ENCODE measurements at regions not wholly inside any gene's neighbourhood (a gene's known extent, or its start where the extent isn't known, plus 50 kb on each side); places are given as distances from the start of the nearest gene placed in this dataset.

DNA sequence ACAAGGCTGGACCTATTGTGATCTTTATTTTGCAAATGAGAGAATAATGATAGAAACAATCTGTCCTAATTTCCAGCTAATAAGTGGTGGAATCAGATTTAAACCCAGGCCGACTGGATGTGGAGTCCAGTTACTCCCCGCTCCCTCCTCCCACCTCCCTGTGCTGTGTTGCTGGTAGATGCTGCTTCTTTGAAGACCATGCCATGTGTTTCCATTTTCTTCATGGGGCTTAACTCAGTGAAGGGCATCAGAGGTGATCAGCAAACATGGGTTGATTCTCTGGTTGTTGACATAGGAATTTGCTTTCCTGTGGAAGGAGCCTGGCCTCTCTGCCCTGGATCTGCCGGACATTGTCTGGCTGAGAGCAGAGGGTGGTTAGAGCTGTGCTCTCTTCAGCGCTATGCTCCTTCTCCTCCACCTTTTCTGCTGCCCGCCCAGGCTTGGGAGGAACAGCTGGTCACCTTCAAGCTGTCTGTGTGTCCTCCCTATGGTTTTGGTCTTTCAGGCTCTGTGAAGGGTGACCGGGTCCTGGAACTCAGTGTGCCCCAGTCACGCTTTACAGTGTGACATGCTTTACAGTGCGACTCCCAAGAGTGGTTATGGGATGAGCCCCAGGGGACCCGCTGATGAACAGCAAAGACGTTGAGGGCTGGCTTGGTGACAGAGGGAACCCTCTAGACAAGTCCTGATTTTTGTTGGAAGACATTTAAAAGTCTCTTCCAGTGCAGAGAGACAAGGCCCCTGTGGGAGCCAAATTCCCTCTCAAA is 68.4 kb upstream of the RPS23 start:
- H3K4me3 ChIP-seq (ENCODE audit: low read depth, low read length), result no peak overlapping the region
- DNase-seq (ENCODE audit: low read depth, low spot score), result no peak
- POLR2A ChIA-PET, result interaction anchor here (3.0 kb wide), 1 partner anchor 10 kb away, joined by 25 read pairs; no protein-coding TSS in a partner anchor
- TF ChIP-seq, protein P1, sequence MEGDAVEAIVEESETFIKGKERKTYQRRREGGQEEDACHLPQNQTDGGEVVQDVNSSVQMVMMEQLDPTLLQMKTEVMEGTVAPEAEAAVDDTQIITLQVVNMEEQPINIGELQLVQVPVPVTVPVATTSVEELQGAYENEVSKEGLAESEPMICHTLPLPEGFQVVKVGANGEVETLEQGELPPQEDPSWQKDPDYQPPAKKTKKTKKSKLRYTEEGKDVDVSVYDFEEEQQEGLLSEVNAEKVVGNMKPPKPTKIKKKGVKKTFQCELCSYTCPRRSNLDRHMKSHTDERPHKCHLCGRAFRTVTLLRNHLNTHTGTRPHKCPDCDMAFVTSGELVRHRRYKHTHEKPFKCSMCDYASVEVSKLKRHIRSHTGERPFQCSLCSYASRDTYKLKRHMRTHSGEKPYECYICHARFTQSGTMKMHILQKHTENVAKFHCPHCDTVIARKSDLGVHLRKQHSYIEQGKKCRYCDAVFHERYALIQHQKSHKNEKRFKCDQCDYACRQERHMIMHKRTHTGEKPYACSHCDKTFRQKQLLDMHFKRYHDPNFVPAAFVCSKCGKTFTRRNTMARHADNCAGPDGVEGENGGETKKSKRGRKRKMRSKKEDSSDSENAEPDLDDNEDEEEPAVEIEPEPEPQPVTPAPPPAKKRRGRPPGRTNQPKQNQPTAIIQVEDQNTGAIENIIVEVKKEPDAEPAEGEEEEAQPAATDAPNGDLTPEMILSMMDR (IDR thresholded peaks at IDR 0.05; ENCODE audit: insufficient read depth, low read length, missing control alignments), result no peak
- CTCF ChIA-PET, result interaction anchor here (1.2 to 11.5 kb wide), 5 partner anchors 11 to 1216 kb away, joined by 3 to 143 read pairs (median 91); no protein-coding TSS in a partner anchor

DNA sequence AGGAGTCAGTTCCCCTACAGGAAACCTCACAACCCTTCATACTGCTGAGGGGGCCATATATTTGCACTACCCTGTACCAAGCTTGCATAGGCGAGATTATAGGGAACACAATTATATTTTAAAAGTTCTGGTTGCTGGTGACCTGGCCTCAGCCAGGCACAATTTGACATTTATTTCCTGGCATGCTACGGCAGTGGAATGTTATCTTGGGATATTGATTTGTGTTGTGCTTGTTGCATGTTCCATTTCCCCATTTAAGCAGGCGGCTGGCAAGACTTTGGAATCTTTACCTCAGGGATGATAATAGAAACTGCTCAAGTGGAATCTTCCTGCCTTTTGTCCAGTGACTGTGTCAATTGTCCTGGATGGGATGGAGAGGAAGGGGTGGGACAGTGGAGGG is 67.0 kb upstream of the RPS23 start:
- no peak for DNase-seq (ENCODE audit: low read depth, low spot score)
- ChIA-PET POLR2A (interaction anchor here (1.1 kb wide), 1 partner anchor 10 kb away, joined by 3 read pairs; no protein-coding TSS in a partner anchor), CTCF (interaction anchor here (0.7 to 11.5 kb wide), 4 partner anchors 8 to 34 kb away, joined by 3 to 143 read pairs (median 76); no protein-coding TSS in a partner anchor)
- TF ChIP-seq, protein P1 (IDR thresholded peaks at IDR 0.05; ENCODE audit: insufficient read depth, low read length, missing control alignments), result no peak
- H3K4me3 ChIP-seq (ENCODE audit: low read depth, low read length), result no peak overlapping the region

DNA sequence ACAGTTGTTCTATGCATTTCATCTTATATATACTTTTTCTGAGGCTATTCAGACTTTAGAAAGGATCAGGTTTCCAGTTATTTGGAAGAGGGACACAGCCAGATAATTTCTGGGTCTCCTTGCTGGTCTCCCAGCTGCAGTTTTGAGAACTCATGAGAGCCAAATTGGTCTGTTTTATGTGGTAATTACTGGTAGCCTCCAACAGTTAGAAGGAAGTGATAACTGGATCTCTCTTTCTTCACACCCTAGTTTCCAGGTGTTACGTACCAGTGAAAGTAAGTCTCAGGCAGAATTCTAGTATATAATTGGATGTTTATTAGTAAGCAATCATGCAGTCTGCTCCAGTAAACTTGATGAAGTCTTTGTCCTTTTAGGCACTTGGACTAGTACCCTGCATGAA is 63.2 kb upstream of the RPS23 start:
- CTCF ChIA-PET, result interaction anchor here (14.2 kb wide), 1 partner anchor 7 kb away, joined by 143 read pairs; no protein-coding TSS in a partner anchor
- DNase-seq (ENCODE audit: low read depth, low spot score), result no peak
- POLR2A ChIA-PET, result no interaction called here
- no peak overlapping the region for H3K4me3 ChIP-seq (ENCODE audit: low read depth, low read length)
- TF ChIP-seq, protein P1 (IDR thresholded peaks at IDR 0.05; ENCODE audit: insufficient read depth, low read length, missing control alignments), result no peak

DNA sequence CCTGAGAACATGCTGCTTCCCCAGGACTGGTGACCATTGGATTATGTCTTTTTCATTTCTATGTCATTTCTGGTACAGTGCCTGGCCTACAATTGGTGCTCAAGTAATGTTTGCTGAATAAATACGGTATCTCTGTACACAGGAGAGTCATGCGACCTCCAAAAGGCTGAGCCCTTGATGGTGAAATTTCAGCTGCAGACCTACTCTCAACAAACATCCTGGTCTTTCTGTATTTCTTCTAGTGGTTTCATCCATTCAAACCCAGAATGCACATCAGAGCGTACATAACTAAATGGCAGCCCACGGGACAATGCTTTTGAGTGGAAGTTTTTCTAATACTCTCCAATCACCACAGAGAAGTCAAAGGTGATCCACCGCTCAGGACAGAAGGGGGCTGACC is 62.6 kb upstream of the RPS23 start:
- POLR2A ChIA-PET, result no interaction called here
- TF ChIP-seq, protein P1 (IDR thresholded peaks at IDR 0.05; ENCODE audit: insufficient read depth, low read length, missing control alignments), result no peak
- DNase-seq (ENCODE audit: low read depth, low spot score), result no peak
- CTCF ChIA-PET, result interaction anchor here (14.2 kb wide), 1 partner anchor 8 kb away, joined by 143 read pairs; no protein-coding TSS in a partner anchor
- H3K4me3 ChIP-seq (ENCODE audit: low read depth, low read length), result no peak overlapping the region

DNA sequence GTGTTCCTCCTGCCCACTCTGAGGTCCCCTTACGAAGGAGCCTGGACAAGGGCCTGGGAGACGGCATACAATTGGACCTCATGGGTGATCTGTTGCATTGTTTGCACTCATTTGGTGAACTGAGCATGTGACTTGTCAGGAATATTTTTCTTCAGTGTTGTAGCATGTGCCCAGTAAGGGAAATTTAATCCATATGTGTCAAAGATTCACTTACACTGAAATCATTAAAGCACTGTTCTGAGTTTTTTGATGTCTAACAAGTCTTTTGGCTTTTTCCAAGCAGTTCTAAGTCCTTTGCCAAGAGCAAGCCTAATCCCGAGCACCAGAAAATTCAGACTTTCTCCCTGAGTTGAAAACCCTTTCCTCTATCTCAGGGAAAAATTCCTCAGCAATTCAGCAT is 61.6 kb upstream of the RPS23 start:
- POLR2A ChIA-PET, result no interaction called here
- TF ChIP-seq, protein P1 (IDR thresholded peaks at IDR 0.05; ENCODE audit: insufficient read depth, low read length, missing control alignments), result no peak
- CTCF ChIA-PET, result interaction anchor here (0.5 to 14.2 kb wide), 2 partner anchors 9 to 28 kb away, joined by 3 to 143 read pairs; no protein-coding TSS in a partner anchor
- DNase-seq (ENCODE audit: low read depth, low spot score), result no peak
- no peak overlapping the region for H3K4me3 ChIP-seq (ENCODE audit: low read depth, low read length)

DNA sequence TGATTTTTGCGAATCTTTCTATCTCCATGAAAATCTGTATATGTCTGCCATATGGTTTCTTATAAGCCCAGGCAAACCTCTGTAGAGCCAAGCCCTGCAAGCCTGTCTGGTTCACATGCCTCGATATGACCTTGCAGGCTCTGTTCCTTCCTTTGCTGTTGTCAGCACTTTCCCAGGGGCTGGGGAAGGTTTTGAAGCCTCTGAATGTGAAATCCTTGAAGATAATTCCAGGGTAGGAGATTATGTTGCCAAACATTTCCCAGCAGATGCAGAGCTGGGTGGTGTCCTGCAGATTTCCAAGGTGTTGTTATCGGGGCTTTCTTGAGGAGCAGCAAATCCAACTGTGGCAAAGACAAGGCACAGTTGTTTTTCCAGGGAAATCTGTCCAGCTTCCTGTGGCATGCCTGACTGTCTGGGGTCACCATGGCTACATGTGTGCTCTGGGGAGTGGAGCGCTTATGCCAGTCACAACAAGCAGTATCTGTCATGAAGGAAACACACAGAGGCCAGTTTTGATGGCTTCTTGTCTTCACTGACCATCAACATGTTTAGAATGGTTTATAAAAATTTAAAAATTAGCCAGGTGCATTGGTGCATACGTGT is 60.7 kb upstream of the RPS23 start:
- POLR2A ChIA-PET, result no interaction called here
- CTCF ChIA-PET, result interaction anchor here (0.6 to 14.2 kb wide), 2 partner anchors 10 to 1751 kb away, joined by 3 to 143 read pairs; no protein-coding TSS in a partner anchor
- no peak for DNase-seq (ENCODE audit: low read depth, low spot score)
- no peak overlapping the region for H3K4me3 ChIP-seq (ENCODE audit: low read depth, low read length)
- TF ChIP-seq, protein P1 (IDR thresholded peaks at IDR 0.05; ENCODE audit: insufficient read depth, low read length, missing control alignments), result no peak
